Fibroblast of the aortic adventitia (primary cell): ENCODE measurements at regions not wholly inside any gene's neighbourhood (a gene's known extent, or its start where the extent isn't known, plus 50 kb on each side); places are given as distances from the start of the nearest gene placed in this dataset.

Experiments used
- DNase-seq: peaks from one replicate; pipeline ENCODE4 v3.0.0-alpha.2; 2010; ENCODE audit warnings: low read depth
- H3K4me3 ChIP-seq: 2 replicates; pipeline ENCODE4 v1.5.1; 2011; ENCODE audit warnings: low read depth, mild to moderate bottlenecking, control low read depth, low read length, moderate library complexity
- CTCF ChIP-seq: IDR thresholded peaks from 2 replicates; pipeline ENCODE4 v1.5.1; 2011; ENCODE audit warnings: mild to moderate bottlenecking, low read length, control low read depth, inconsistent platforms; ENCODE audit not compliant: insufficient read depth

- no peak overlapping the region for H3K4me3 ChIP-seq
- DNase-seq, result no peak
- TF ChIP-seq CTCF, result no peak
Measured at GRCh38 chr16:54706406-54706805, 224.3 kb upstream of the IRX5 start.

GRCh38 chr16:54703339-54703738, 227.3 kb upstream of the IRX5 start:
- no peak for TF ChIP-seq CTCF
- no peak for DNase-seq

GRCh38 chr16:54699656-54700055, 231.0 kb upstream of the IRX5 start:
- no peak for TF ChIP-seq CTCF
- DNase-seq, result no peak
- H3K4me3 ChIP-seq, result no peak overlapping the region

More at GRCh38 chr16:54703339-54703738, 227.3 kb upstream of the IRX5 start:
- H3K4me3 ChIP-seq, result no peak overlapping the region

- no peak overlapping the region for H3K4me3 ChIP-seq
- no peak for TF ChIP-seq CTCF
- no peak for DNase-seq
Measured at GRCh38 chr16:54697677-54698076, 233.0 kb upstream of the IRX5 start.

GRCh38 chr16:54696970-54697369, 233.7 kb upstream of the IRX5 start:
- no peak overlapping the region for H3K4me3 ChIP-seq
- no peak for TF ChIP-seq CTCF
- DNase-seq, result no peak

GRCh38 chr16:54696522-54696921, 234.1 kb upstream of the IRX5 start:
- no peak overlapping the region for H3K4me3 ChIP-seq
- no peak for DNase-seq
- no peak for TF ChIP-seq CTCF

GRCh38 chr16:54694651-54695050, 236.0 kb upstream of the IRX5 start:
- no peak for TF ChIP-seq CTCF

More at GRCh38 chr16:54694651-54695050, 236.0 kb upstream of the IRX5 start:
- no peak for DNase-seq
- H3K4me3 ChIP-seq, result no peak overlapping the region
